ENCODE measurements at regions not wholly inside any gene's neighbourhood (a gene's known extent, or its start where the extent isn't known, plus 50 kb on each side); places are given as distances from the start of the nearest gene placed in this dataset.
"Not testable (repeated sequence)": the region's sequence is repeated elsewhere in the genome, so short reads cannot be mapped to it uniquely, and the experiment has no call there.

DNA sequence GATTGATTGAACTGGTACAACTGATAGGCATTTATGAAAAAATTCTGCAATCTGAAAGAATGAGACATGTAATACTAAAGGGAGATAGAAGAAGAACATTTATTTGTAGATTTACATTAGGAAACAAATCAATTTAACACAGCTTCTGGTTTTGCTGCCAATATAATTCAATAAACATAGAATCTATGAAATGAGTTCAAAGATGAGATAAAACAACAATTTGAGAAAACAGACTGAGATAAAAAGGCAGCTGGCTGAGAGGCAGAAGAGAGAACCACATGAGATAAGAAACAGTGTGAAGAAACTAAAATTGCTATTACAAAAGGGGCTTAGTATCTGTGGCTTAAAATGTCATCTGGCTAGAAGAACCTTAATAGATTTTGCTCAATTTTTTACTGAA is 176.6 kb downstream of the PYDC2 start:
- DNase-seq (ENCODE audit: low spot score): no peak
- ATAC-seq (ENCODE audit: low FRiP score): no peak
- TF ChIP-seq, protein P1, sequence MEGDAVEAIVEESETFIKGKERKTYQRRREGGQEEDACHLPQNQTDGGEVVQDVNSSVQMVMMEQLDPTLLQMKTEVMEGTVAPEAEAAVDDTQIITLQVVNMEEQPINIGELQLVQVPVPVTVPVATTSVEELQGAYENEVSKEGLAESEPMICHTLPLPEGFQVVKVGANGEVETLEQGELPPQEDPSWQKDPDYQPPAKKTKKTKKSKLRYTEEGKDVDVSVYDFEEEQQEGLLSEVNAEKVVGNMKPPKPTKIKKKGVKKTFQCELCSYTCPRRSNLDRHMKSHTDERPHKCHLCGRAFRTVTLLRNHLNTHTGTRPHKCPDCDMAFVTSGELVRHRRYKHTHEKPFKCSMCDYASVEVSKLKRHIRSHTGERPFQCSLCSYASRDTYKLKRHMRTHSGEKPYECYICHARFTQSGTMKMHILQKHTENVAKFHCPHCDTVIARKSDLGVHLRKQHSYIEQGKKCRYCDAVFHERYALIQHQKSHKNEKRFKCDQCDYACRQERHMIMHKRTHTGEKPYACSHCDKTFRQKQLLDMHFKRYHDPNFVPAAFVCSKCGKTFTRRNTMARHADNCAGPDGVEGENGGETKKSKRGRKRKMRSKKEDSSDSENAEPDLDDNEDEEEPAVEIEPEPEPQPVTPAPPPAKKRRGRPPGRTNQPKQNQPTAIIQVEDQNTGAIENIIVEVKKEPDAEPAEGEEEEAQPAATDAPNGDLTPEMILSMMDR (IDR thresholded peaks at IDR 0.05): no peak

GRCh38 chr3:191641789-191642188 is 180.8 kb downstream of the PYDC2 start:
- ATAC-seq (ENCODE audit: low FRiP score) (no peak), DNase-seq (ENCODE audit: low spot score) (no peak)
- TF ChIP-seq, protein P1 (IDR thresholded peaks at IDR 0.05): no peak

GRCh38 chr3:191644291-191644690 is 183.3 kb downstream of the PYDC2 start:
- DNase-seq (ENCODE audit: low spot score) (no peak), ATAC-seq (ENCODE audit: low FRiP score) (no peak)
- TF ChIP-seq, protein P1 (IDR thresholded peaks at IDR 0.05): no peak

GRCh38 chr3:191646242-191646641 is 185.3 kb downstream of the PYDC2 start:
- DNase-seq (ENCODE audit: low spot score) (no peak), ATAC-seq (ENCODE audit: low FRiP score) (no peak)
- TF ChIP-seq, protein P1 (IDR thresholded peaks at IDR 0.05): no peak

DNA sequence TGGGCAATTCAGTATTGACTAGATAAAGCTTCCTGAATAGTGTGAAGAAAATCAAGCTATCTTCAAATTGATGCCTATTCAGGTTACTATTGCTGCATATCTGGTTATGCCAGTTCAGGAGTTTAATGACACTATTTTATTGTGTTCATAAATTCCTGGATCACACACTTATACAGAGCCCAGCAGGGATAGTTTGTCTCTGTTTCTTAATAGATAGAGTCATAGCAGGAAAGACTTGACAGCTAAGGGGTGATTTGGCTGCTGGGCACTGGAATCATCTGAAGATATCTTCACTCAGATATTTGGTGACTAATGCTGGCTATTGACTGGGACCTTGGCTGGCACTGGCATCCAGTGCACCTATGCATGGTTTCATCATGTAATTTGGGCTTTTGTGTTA is 187.8 kb downstream of the PYDC2 start:
- DNase-seq (ENCODE audit: low spot score) (no peak), ATAC-seq (ENCODE audit: low FRiP score) (no peak)
- TF ChIP-seq, protein P1 (IDR thresholded peaks at IDR 0.05): no peak

DNA sequence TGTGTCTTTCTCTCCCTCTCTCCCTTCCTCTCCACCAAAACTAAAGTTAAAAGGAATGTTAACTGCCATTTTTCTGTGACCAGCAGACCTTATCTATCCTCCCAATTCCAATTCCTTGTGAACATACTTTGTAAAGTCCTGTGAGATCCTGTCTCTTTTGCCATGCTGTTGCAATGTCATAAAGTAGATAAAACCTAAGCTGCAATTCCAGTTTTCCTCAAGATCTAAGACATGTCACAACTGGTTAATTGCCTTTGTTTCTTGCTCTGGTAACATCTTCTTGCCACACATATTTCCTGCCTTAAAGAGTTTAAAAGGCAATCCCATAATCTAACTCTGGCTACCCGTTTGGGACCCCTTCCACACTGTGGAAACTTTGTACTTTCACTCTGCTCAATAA is 188.7 kb downstream of the PYDC2 start:
- ATAC-seq (ENCODE audit: low FRiP score) (no peak), DNase-seq (ENCODE audit: low spot score) (no peak)
- TF ChIP-seq, protein P1 (IDR thresholded peaks at IDR 0.05): no peak

DNA sequence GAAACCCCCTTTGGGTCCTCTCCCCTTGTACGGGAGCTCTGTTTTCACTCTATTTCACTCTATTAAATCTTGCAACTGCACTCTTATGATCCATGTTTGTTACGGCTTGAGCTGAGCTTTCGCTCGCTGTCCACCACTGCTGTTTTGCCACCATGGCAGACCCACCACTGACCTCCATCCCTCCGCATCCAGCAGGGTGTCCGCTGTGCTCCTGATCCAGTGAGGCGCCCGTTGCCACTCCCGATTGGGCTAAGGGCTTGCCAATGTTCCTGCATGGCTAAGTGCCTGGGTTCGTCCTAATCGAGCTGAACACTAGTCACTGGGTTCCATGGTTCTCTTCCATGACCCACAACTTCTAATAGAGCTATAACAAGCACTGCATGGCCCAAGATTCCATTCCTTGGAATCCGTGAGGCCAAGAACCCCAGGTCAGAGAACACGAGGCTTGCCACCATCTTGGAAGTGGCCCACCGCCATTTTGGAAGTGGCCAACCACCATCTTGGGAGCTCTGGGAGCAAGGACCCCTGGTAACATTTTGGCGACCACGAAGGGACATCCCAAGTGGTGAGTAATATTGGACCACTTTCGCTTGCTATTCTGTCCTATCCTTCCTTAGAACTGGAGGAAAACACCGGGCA is 197.9 kb downstream of the PYDC2 start:
- ATAC-seq (ENCODE audit: low FRiP score); DNase-seq (ENCODE audit: low spot score): not testable (repeated sequence)

- DNase-seq (ENCODE audit: low spot score); ATAC-seq (ENCODE audit: low FRiP score): not testable (repeated sequence)
Observed at GRCh38 chr3:191662150-191662549, 201.2 kb downstream of the PYDC2 start.
